ENCODE measurements at regions not wholly inside any gene's neighbourhood (a gene's known extent, or its start where the extent isn't known, plus 50 kb on each side); places are given as distances from the start of the nearest gene placed in this dataset.
A peak's percentile ranks its signal among the peaks of the same experiment; 100 is the strongest.

GRCh38 chr9:89811356-89811755 lies 206.5 kb downstream of the GADD45G start:
- Histone ChIP-seq H3K79me1 (replicated peaks; ENCODE audit: low read length, poor library complexity, severe bottlenecking) (no peaks in the 10 kb centered on the region), H2BK5ac (ENCODE audit: low read depth, low read length, poor library complexity, severe bottlenecking) (no peak overlapping the region), H2AK5ac (ENCODE audit: low read length, severe bottlenecking) (no peak overlapping the region), H2BK15ac (ENCODE audit: low read depth, poor library complexity, severe bottlenecking) (no peak overlapping the region), H3K4ac (ENCODE audit: low read depth in 1 of 2, low read length in 2 of 2) (no peak overlapping the region), H4K8ac (ENCODE audit: low read length) (no peak overlapping the region), H3K4me3 (ENCODE audit: insufficient read depth in 1 of 2, low read depth in 1 of 2, low read length in 2 of 2) (no peak overlapping the region), H3K9ac (ENCODE audit: low read length) (no peak overlapping the region), H3K14ac (ENCODE audit: low read length in 2 of 2) (no peak overlapping the region), H3K36me3 (ENCODE audit: control insufficient read depth in 1 of 2, insufficient read depth in 2 of 2, low read depth in 1 of 2, low read length in 2 of 2) (no peaks in the 10 kb centered on the region), H4K91ac (ENCODE audit: low read length) (no peak overlapping the region), H3K27ac (ENCODE audit: low read length, poor library complexity, severe bottlenecking) (no peak overlapping the region), H2BK12ac (ENCODE audit: low read length in 2 of 2) (no peak overlapping the region), H3K9me3 (ENCODE audit: control insufficient read depth, low read length) (no peaks in the 10 kb centered on the region), H3K18ac (ENCODE audit: low read depth in 1 of 2, low read length in 2 of 2) (no peak overlapping the region), H3K23ac (ENCODE audit: low read length in 2 of 2) (no peak overlapping the region), H3K4me1 (ENCODE audit: control insufficient read depth, insufficient read depth, low read depth, low read length) (peaks cover 48% of the 10 kb centered on the region), H2AFZ (ENCODE audit: low read depth, low read length) (no peak overlapping the region), H2BK120ac (ENCODE audit: low read depth, low read length) (no peak overlapping the region), H3K4me2 (ENCODE audit: low read length, poor library complexity, severe bottlenecking) (no peak overlapping the region), H3K27me3 (ENCODE audit: control insufficient read depth in 1 of 2, insufficient read depth in 1 of 2, low read length in 2 of 2) (peaks cover 0 to 46% of the 10 kb centered on the region in 2 experiments)
- WGBS = 90% methylated on average over 3 of the region's 3 CpGs
- no peak for DNase-seq

DNA sequence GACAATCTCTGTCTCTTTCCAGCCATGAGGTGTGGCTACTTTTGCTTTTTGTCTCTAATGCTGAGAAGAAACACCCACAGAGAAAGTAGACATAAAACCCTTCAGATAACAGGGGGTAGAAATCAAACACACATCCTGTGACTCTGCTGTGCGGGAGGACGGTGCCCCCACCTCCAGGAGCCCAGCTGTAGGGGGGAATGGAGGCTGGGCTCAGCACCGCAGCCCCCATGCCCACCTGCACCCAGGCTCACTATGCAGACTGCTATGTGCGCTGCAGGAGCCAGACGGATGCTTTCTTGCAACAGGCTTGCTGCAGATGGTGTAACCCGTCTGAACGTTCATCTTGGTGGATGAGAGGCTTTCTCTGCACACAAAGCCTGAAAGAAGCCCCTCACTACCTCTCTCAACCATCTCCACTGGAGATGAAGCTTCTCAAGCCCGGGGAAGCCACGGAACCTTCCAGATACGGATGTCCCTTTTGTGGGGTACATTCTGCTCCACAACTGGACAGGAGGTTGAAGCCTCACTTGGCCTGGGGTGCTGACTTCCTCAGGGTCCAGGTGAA lies 207.2 kb downstream of the GADD45G start:
- H3K9me3 ChIP-seq (ENCODE audit: control insufficient read depth, low read length) = no peaks in the 10 kb centered on the region
- peaks cover 43% of the 10 kb centered on the region for H3K4me1 ChIP-seq (ENCODE audit: control insufficient read depth, insufficient read depth, low read depth, low read length)
- no peak overlapping the region for H2AK5ac ChIP-seq (ENCODE audit: low read length, severe bottlenecking)
- H4K8ac ChIP-seq (ENCODE audit: low read length) = no peak overlapping the region
- no peak overlapping the region for H3K23ac ChIP-seq (ENCODE audit: low read length in 2 of 2)
- no peak overlapping the region for H2AFZ ChIP-seq (ENCODE audit: low read depth, low read length)
- no peak overlapping the region for H3K4me3 ChIP-seq (ENCODE audit: insufficient read depth in 1 of 2, low read depth in 1 of 2, low read length in 2 of 2)
- no peaks in the 10 kb centered on the region for H3K36me3 ChIP-seq (ENCODE audit: control insufficient read depth in 1 of 2, insufficient read depth in 2 of 2, low read depth in 1 of 2, low read length in 2 of 2)
- no peak overlapping the region for H3K4me2 ChIP-seq (ENCODE audit: low read length, poor library complexity, severe bottlenecking)
- no peak overlapping the region for H3K4ac ChIP-seq (ENCODE audit: low read depth in 1 of 2, low read length in 2 of 2)
- WGBS = 89% methylated on average over 10 of the region's 10 CpGs
- no peak overlapping the region for H4K91ac ChIP-seq (ENCODE audit: low read length)
- no peak overlapping the region for H3K18ac ChIP-seq (ENCODE audit: low read depth in 1 of 2, low read length in 2 of 2)
- H2BK12ac ChIP-seq (ENCODE audit: low read length in 2 of 2) = no peak overlapping the region
- DNase-seq = no peak
- H2BK15ac ChIP-seq (ENCODE audit: low read depth, poor library complexity, severe bottlenecking) = no peak overlapping the region
- H3K14ac ChIP-seq (ENCODE audit: low read length in 2 of 2) = no peak overlapping the region
- no peak overlapping the region for H3K9ac ChIP-seq (ENCODE audit: low read length)
- no peak overlapping the region for H3K27ac ChIP-seq (ENCODE audit: low read length, poor library complexity, severe bottlenecking)
- H2BK120ac ChIP-seq (ENCODE audit: low read depth, low read length) = no peak overlapping the region
- no peaks in the 10 kb centered on the region for H3K79me1 ChIP-seq (replicated peaks; ENCODE audit: low read length, poor library complexity, severe bottlenecking)
- H3K27me3 ChIP-seq (ENCODE audit: control insufficient read depth in 1 of 2, insufficient read depth in 1 of 2, low read length in 2 of 2) = peaks cover 0 to 53% of the 10 kb centered on the region in 2 experiments
- H2BK5ac ChIP-seq (ENCODE audit: low read depth, low read length, poor library complexity, severe bottlenecking) = no peak overlapping the region

DNA sequence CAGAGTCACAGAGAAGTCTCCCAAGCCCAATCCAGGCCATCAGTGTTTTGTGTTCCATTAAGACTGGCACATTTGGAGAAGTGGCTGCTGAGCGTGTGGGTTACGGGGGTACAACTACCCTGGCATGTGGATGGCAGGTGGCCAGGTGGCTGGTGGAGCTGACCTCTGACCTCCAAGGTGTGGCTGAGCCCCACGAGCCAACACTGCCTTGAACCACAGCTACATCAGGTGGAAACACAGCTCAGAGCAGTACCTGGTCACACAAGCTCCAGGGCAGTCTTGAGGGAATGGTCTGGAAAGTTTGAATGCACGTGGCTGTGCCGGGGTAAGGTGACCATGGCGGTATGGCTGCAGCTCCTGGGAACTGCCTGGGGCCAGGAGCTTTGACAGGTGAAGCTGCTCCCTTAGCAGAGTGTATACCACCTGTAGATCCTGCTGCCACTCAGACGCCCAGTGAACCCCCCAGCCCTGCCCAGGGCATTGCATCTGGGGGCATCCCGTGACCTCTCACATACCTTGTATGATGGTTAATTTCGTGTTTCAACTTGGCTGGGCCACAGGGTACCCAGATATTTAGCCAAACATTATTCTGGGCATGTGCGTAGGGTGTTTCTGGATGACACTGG lies 207.9 kb downstream of the GADD45G start:
- 91% methylated on average over 10 of the region's 10 CpGs for WGBS
- Histone ChIP-seq H3K4me3 (ENCODE audit: insufficient read depth in 1 of 2, low read depth in 1 of 2, low read length in 2 of 2) (no peak overlapping the region), H2AK5ac (ENCODE audit: low read length, severe bottlenecking) (peak overlapping the region; percentile 33)

GRCh38 chr9:89813482-89813881 lies 208.7 kb downstream of the GADD45G start:
- H3K4me1 ChIP-seq (ENCODE audit: control insufficient read depth, insufficient read depth, low read depth, low read length) = peaks cover 35% of the 10 kb centered on the region
- no peaks in the 10 kb centered on the region for H3K79me1 ChIP-seq (replicated peaks; ENCODE audit: low read length, poor library complexity, severe bottlenecking)
- H3K23ac ChIP-seq (ENCODE audit: low read length in 2 of 2) = peak overlapping the region in 1 of 2 experiments; percentile 14
- no peak overlapping the region for H2AK5ac ChIP-seq (ENCODE audit: low read length, severe bottlenecking)
- DNase-seq = no peak
- H2BK15ac ChIP-seq (ENCODE audit: low read depth, poor library complexity, severe bottlenecking) = no peak overlapping the region
- no peak overlapping the region for H3K9ac ChIP-seq (ENCODE audit: low read length)
- no peak overlapping the region for H3K4ac ChIP-seq (ENCODE audit: low read depth in 1 of 2, low read length in 2 of 2)
- H3K4me3 ChIP-seq (ENCODE audit: insufficient read depth in 1 of 2, low read depth in 1 of 2, low read length in 2 of 2) = no peak overlapping the region
- H3K27ac ChIP-seq (ENCODE audit: low read length, poor library complexity, severe bottlenecking) = no peak overlapping the region
- H3K18ac ChIP-seq (ENCODE audit: low read depth in 1 of 2, low read length in 2 of 2) = no peak overlapping the region
- H2BK5ac ChIP-seq (ENCODE audit: low read depth, low read length, poor library complexity, severe bottlenecking) = no peak overlapping the region
- H3K4me2 ChIP-seq (ENCODE audit: low read length, poor library complexity, severe bottlenecking) = no peak overlapping the region
- WGBS = 97% methylated on average over 5 of the region's 5 CpGs
- no peak overlapping the region for H2BK120ac ChIP-seq (ENCODE audit: low read depth, low read length)
- no peaks in the 10 kb centered on the region for H3K9me3 ChIP-seq (ENCODE audit: control insufficient read depth, low read length)
- H4K91ac ChIP-seq (ENCODE audit: low read length) = no peak overlapping the region
- peaks cover 0 to 61% of the 10 kb centered on the region in 2 experiments for H3K27me3 ChIP-seq (ENCODE audit: control insufficient read depth in 1 of 2, insufficient read depth in 1 of 2, low read length in 2 of 2)
- no peaks in the 10 kb centered on the region for H3K36me3 ChIP-seq (ENCODE audit: control insufficient read depth in 1 of 2, insufficient read depth in 2 of 2, low read depth in 1 of 2, low read length in 2 of 2)
- peak overlapping the region in 1 of 2 experiments; percentile 44 for H3K14ac ChIP-seq (ENCODE audit: low read length in 2 of 2)
- H2BK12ac ChIP-seq (ENCODE audit: low read length in 2 of 2) = peak overlapping the region in 1 of 2 experiments; percentile 15
- no peak overlapping the region for H2AFZ ChIP-seq (ENCODE audit: low read depth, low read length)
- no peak overlapping the region for H4K8ac ChIP-seq (ENCODE audit: low read length)

More for the DNA sequence above, 207.9 kb downstream of the GADD45G start:
- Histone ChIP-seq H3K4ac (ENCODE audit: low read depth in 1 of 2, low read length in 2 of 2) (no peak overlapping the region), H3K27ac (ENCODE audit: low read length, poor library complexity, severe bottlenecking) (no peak overlapping the region), H3K14ac (ENCODE audit: low read length in 2 of 2) (no peak overlapping the region), H4K8ac (ENCODE audit: low read length) (peak overlapping the region; percentile 12), H2BK12ac (ENCODE audit: low read length in 2 of 2) (peak overlapping the region in 1 of 2 experiments; percentile 45), H3K4me1 (ENCODE audit: control insufficient read depth, insufficient read depth, low read depth, low read length) (peaks cover 43% of the 10 kb centered on the region), H3K4me2 (ENCODE audit: low read length, poor library complexity, severe bottlenecking) (no peak overlapping the region), H2AFZ (ENCODE audit: low read depth, low read length) (no peak overlapping the region), H3K27me3 (ENCODE audit: control insufficient read depth in 1 of 2, insufficient read depth in 1 of 2, low read length in 2 of 2) (peaks cover 0 to 57% of the 10 kb centered on the region in 2 experiments), H2BK15ac (ENCODE audit: low read depth, poor library complexity, severe bottlenecking) (no peak overlapping the region), H3K79me1 (replicated peaks; ENCODE audit: low read length, poor library complexity, severe bottlenecking) (no peaks in the 10 kb centered on the region), H3K18ac (ENCODE audit: low read depth in 1 of 2, low read length in 2 of 2) (no peak overlapping the region), H2BK120ac (ENCODE audit: low read depth, low read length) (no peak overlapping the region), H3K9ac (ENCODE audit: low read length) (no peak overlapping the region), H3K23ac (ENCODE audit: low read length in 2 of 2) (no peak overlapping the region), H4K91ac (ENCODE audit: low read length) (no peak overlapping the region), H2BK5ac (ENCODE audit: low read depth, low read length, poor library complexity, severe bottlenecking) (no peak overlapping the region), H3K36me3 (ENCODE audit: control insufficient read depth in 1 of 2, insufficient read depth in 2 of 2, low read depth in 1 of 2, low read length in 2 of 2) (no peaks in the 10 kb centered on the region), H3K9me3 (ENCODE audit: control insufficient read depth, low read length) (no peaks in the 10 kb centered on the region)
- no peak for DNase-seq
